KG1 (cell line): ENCODE measurements at regions not wholly inside any gene's neighbourhood (a gene's known extent, or its start where the extent isn't known, plus 50 kb on each side); places are given as distances from the start of the nearest gene placed in this dataset.
"Not testable (repeated sequence)": the region's sequence is repeated elsewhere in the genome, so short reads cannot be mapped to it uniquely, and the experiment has no call there.

ENCODE experiments used
- DNase-seq: peaks from one replicate; lab custom pipeline; 2025; lab: John Stamatoyannopoulos, UW

GRCh38 chr5:105922080-105922479, 1748.7 kb downstream of the EFNA5 start:
- no peak for DNase-seq

GRCh38 chr5:105917189-105917588, 1753.5 kb downstream of the EFNA5 start:
- no peak for DNase-seq

GRCh38 chr5:105907016-105907415, 1763.7 kb downstream of the EFNA5 start:
- no peak for DNase-seq

- no peak for DNase-seq
Observed at GRCh38 chr5:105905392-105905791, 1765.3 kb downstream of the EFNA5 start.

- DNase-seq = no peak
Observed at GRCh38 chr5:105903069-105903468, 1767.7 kb downstream of the EFNA5 start.

- DNase-seq = no peak
Observed at GRCh38 chr5:105899726-105900125, 1771.0 kb downstream of the EFNA5 start.

GRCh38 chr5:105898183-105898582, 1772.6 kb downstream of the EFNA5 start:
- no peak for DNase-seq

GRCh38 chr5:105885266-105885665, 1785.5 kb downstream of the EFNA5 start:
- no peak for DNase-seq

- DNase-seq = no peak
Observed at GRCh38 chr5:105882956-105883481, 1787.7 kb downstream of the EFNA5 start.

GRCh38 chr5:105878402-105878801, 1792.3 kb downstream of the EFNA5 start:
- no peak for DNase-seq

GRCh38 chr5:105877592-105877991, 1793.1 kb downstream of the EFNA5 start:
- DNase-seq = no peak

- no peak for DNase-seq
Observed at GRCh38 chr5:105874316-105874715, 1796.4 kb downstream of the EFNA5 start.

GRCh38 chr5:105872569-105873270, 1798.0 kb downstream of the EFNA5 start:
- no peak for DNase-seq

GRCh38 chr5:105868038-105868780, 1802.5 kb downstream of the EFNA5 start:
- DNase-seq = no peak

GRCh38 chr5:105865834-105866233, 1804.9 kb downstream of the EFNA5 start:
- DNase-seq = no peak

- DNase-seq = not testable (repeated sequence)
Observed at GRCh38 chr5:105859350-105859749, 1811.4 kb downstream of the EFNA5 start.

GRCh38 chr5:105849701-105850100, 1821.0 kb downstream of the EFNA5 start:
- DNase-seq = no peak

- no peak for DNase-seq
Observed at GRCh38 chr5:105840800-105841199, 1829.9 kb downstream of the EFNA5 start.

- DNase-seq = no peak
Observed at GRCh38 chr5:105836887-105837286, 1833.8 kb downstream of the EFNA5 start.

- no peak for DNase-seq
Observed at GRCh38 chr5:105836268-105836667, 1834.5 kb downstream of the EFNA5 start.

GRCh38 chr5:105828821-105829220, 1841.9 kb downstream of the EFNA5 start:
- DNase-seq = no peak

GRCh38 chr5:105821800-105822199, 1848.9 kb downstream of the EFNA5 start:
- DNase-seq = no peak

GRCh38 chr5:105817914-105818313, 1852.8 kb downstream of the EFNA5 start:
- DNase-seq = no peak
